DND-41 (cell line): ENCODE measurements at regions not wholly inside any gene's neighbourhood (a gene's known extent, or its start where the extent isn't known, plus 50 kb on each side); places are given as distances from the start of the nearest gene placed in this dataset.

Experiments used
- ATAC-seq: fragments of 200-7000 bp; cut with Tn5 transposase; 3 replicates; pipeline ENCODE4 v1.9.1; 2021; ENCODE audit warnings: low read depth; ENCODE audit not compliant: insufficient read depth
- DNase-seq: peaks from one replicate; pipeline ENCODE4 v3.0.0-alpha.2; 2020
- H2AFZ ChIP-seq: 2 replicates; pipeline ENCODE4 v1.6.0; 2012; ENCODE audit warnings: low read depth, low read length
- H3K27ac ChIP-seq: 2 replicates; pipeline ENCODE4 v1.5.1; 2012; ENCODE audit warnings: low read length, inconsistent platforms
- H3K27me3 ChIP-seq: fragments of 200-600 bp; sonication (generic); 2 replicates; pipeline ENCODE4 v1.6.0; 2012; ENCODE audit warnings: low read length, mild to moderate bottlenecking, inconsistent platforms; ENCODE audit not compliant: insufficient read depth, poor library complexity
- H3K36me3 ChIP-seq: 2 replicates; pipeline ENCODE4 v1.5.1; 2012; ENCODE audit warnings: low read length, inconsistent platforms; ENCODE audit not compliant: insufficient read depth
- H3K4me1 ChIP-seq: 2 replicates; pipeline ENCODE4 v1.5.1; 2012; ENCODE audit warnings: mild to moderate bottlenecking, low read length; ENCODE audit not compliant: insufficient read depth
- H3K4me2 ChIP-seq: 2 replicates; pipeline ENCODE4 v1.6.0; 2012; ENCODE audit warnings: mild to moderate bottlenecking, moderate library complexity, low read length, inconsistent platforms; ENCODE audit not compliant: insufficient read depth
- H3K4me3 ChIP-seq, 2 experiments: fragments of 200-600 bp in 1 of 2; shearing (Covaris generic) in 1 of 2; 2 replicates each; pipeline ENCODE4 v1.5.1; 2012 to 2016; ENCODE audit warnings: inconsistent platforms in 2 of 2, low read length in 2 of 2, mild to moderate bottlenecking in 2 of 2, low read depth in 1 of 2, moderate library complexity in 1 of 2
- H3K79me2 ChIP-seq: 2 replicates; pipeline ENCODE4 v1.6.0; 2012; ENCODE audit warnings: low read length, inconsistent platforms; ENCODE audit not compliant: insufficient read depth
- H3K9ac ChIP-seq: 2 replicates; pipeline ENCODE4 v1.6.0; 2012; ENCODE audit warnings: low read depth, mild to moderate bottlenecking, inconsistent platforms, low read length, moderate library complexity
- H3K9me3 ChIP-seq: 2 replicates; pipeline ENCODE4 v1.5.1; 2012; ENCODE audit warnings: low read length, moderate library complexity, mild to moderate bottlenecking, inconsistent platforms; ENCODE audit not compliant: insufficient read depth, severe bottlenecking
- H4K20me1 ChIP-seq: 2 replicates; pipeline ENCODE4 v1.6.0; 2012; ENCODE audit warnings: low read length; ENCODE audit not compliant: insufficient read depth
- CTCF ChIP-seq: IDR thresholded peaks from 2 replicates; pipeline ENCODE4 v1.5.1; 2012; ENCODE audit warnings: borderline replicate concordance, low read length, moderate library complexity, mild to moderate bottlenecking; ENCODE audit not compliant: poor library complexity, severe bottlenecking; ENCODE audit errors: extremely low read depth
- EZH2 ChIP-seq: IDR thresholded peaks from 3 replicates; pipeline ENCODE4 v1.6.1; 2012; ENCODE audit warnings: borderline replicate concordance, low read depth, mild to moderate bottlenecking, moderate library complexity, low read length, inconsistent platforms; ENCODE audit not compliant: severe bottlenecking

- Histone ChIP-seq H3K4me1 (no peaks in the 10 kb centered on the region), H3K79me2 (no peaks in the 10 kb centered on the region), H3K36me3 (no peaks in the 10 kb centered on the region), H3K27ac (no peak overlapping the region), H3K4me2 (no peak overlapping the region), H3K27me3 (no peaks in the 10 kb centered on the region), H3K9me3 (no peaks in the 10 kb centered on the region), H2AFZ (no peak overlapping the region), H3K4me3 (no peak overlapping the region), H4K20me1 (no peaks in the 10 kb centered on the region), H3K9ac (no peak overlapping the region)
- TF ChIP-seq EZH2 (no peak), CTCF (no peak)
- DNase-seq (no peak), ATAC-seq (no peak)
Observed at GRCh38 chr12:127253797-127254327, 1013.1 kb upstream of the TMEM132C start.

- no peaks in the 10 kb centered on the region for H3K79me2 ChIP-seq
- H3K27me3 ChIP-seq: no peaks in the 10 kb centered on the region
- no peak for ATAC-seq
- H3K27ac ChIP-seq: no peak overlapping the region
- H2AFZ ChIP-seq: no peak overlapping the region
- H3K9me3 ChIP-seq: no peaks in the 10 kb centered on the region
- DNase-seq: no peak
- no peak overlapping the region for H3K9ac ChIP-seq
- no peak overlapping the region for H3K4me2 ChIP-seq
- H4K20me1 ChIP-seq: no peaks in the 10 kb centered on the region
- no peak overlapping the region for H3K4me3 ChIP-seq
- TF ChIP-seq EZH2 (no peak), CTCF (no peak)
- H3K4me1 ChIP-seq: no peaks in the 10 kb centered on the region
- no peaks in the 10 kb centered on the region for H3K36me3 ChIP-seq
Observed at GRCh38 chr12:127254420-127254955, 1012.5 kb upstream of the TMEM132C start.

- Histone ChIP-seq H3K27me3 (no peaks in the 10 kb centered on the region), H4K20me1 (no peaks in the 10 kb centered on the region), H2AFZ (no peak overlapping the region), H3K36me3 (no peaks in the 10 kb centered on the region), H3K79me2 (no peaks in the 10 kb centered on the region), H3K27ac (no peak overlapping the region), H3K4me1 (no peaks in the 10 kb centered on the region), H3K4me3 (no peak overlapping the region), H3K4me2 (no peak overlapping the region), H3K9ac (no peak overlapping the region), H3K9me3 (no peaks in the 10 kb centered on the region)
- TF ChIP-seq CTCF (no peak), EZH2 (no peak)
- DNase-seq (no peak), ATAC-seq (no peak)
Observed at GRCh38 chr12:127257366-127257935, 1009.5 kb upstream of the TMEM132C start.
